ENCODE measurements at regions not wholly inside any gene's neighbourhood (a gene's known extent, or its start where the extent isn't known, plus 50 kb on each side); places are given as distances from the start of the nearest gene placed in this dataset.

- H4K8ac ChIP-seq (ENCODE audit: low read depth in 2 of 2, low read length in 2 of 2) = no peak overlapping the region
- H3K27ac ChIP-seq (ENCODE audit: insufficient read depth, low read length) = no peak overlapping the region
- in situ Hi-C loops (cut with MboI; ENCODE audit: low sequenced_read_pairs) = no loop called here
- H3K23ac ChIP-seq (ENCODE audit: low read depth, low read length) = no peak overlapping the region
- ATAC-seq (ENCODE audit: low read depth) (no peak), DNase-seq (no peak)
- no peak overlapping the region for H2AFZ ChIP-seq (replicated peaks; ENCODE audit: low read length, poor library complexity)
- no peaks in the 10 kb centered on the region for H4K20me1 ChIP-seq (ENCODE audit: insufficient read depth, low read length)
- no peak overlapping the region for H2BK15ac ChIP-seq (ENCODE audit: low read depth, low read length)
- H3K56ac ChIP-seq (ENCODE audit: extremely low read depth, insufficient read depth, low read length) = no peak overlapping the region
- BruUV-seq (replicated peaks) = no TSS peak
- H3K9me3 ChIP-seq (ENCODE audit: control insufficient read depth, insufficient read depth, low read length) = no peaks in the 10 kb centered on the region
- no peak overlapping the region for H3K18ac ChIP-seq (ENCODE audit: low read depth, low read length)
- dilution Hi-C loops (cut with HindIII; ENCODE audit: low sequenced_read_pairs, unreplicated experiment) = no loop called here
- ChIA-PET CTCF (no interaction called here), POLR2A (ENCODE audit: unreplicated experiment) (no interaction called here)
- intact Hi-C loops (cut with micrococcal nuclease) = no loop called here
- no peak overlapping the region for H4K5ac ChIP-seq (ENCODE audit: low read depth, low read length)
- WGBS, 2 experiments (ENCODE audit: extremely low coverage in 2 of 2, insufficient read length in 1 of 2) = no CpG with 5 or more reads among the region's 2 CpGs
- no peaks in the 10 kb centered on the region for H3K79me1 ChIP-seq (ENCODE audit: low read depth in 1 of 2, low read length in 2 of 2)
- no peak overlapping the region for H2AK5ac ChIP-seq (ENCODE audit: low read depth, low read length)
- no peaks in the 10 kb centered on the region for H3K9me1 ChIP-seq (ENCODE audit: insufficient read depth, low read length)
- no peak overlapping the region for H2BK5ac ChIP-seq (ENCODE audit: low read depth, low read length, poor library complexity, severe bottlenecking)
- no peak overlapping the region for H3K4me2 ChIP-seq (ENCODE audit: low read depth, low read length)
- H2BK120ac ChIP-seq (ENCODE audit: low read depth, low read length) = no peak overlapping the region
- H3K14ac ChIP-seq (replicated peaks; ENCODE audit: low read depth, low read length) = no peak overlapping the region
- H3K4me3 ChIP-seq (ENCODE audit: insufficient read depth, low read depth, low read length) = no peak overlapping the region
- TF ChIP-seq USF2 (IDR thresholded peaks at IDR 0.05; ENCODE audit: low read depth, low read length) (no peak), MXI1 (IDR thresholded peaks at IDR 0.05; ENCODE audit: borderline replicate concordance, low read depth, low read length) (no peak), POLR2A (IDR thresholded peaks at IDR 0.05; ENCODE audit: low read depth, low read length) (no peak), NFE2L2 (IDR thresholded peaks at IDR 0.05; ENCODE audit: low read depth, low read length) (no peak), BHLHE40 (IDR thresholded peaks at IDR 0.05; ENCODE audit: low read depth, low read length) (no peak), ELK1 (IDR thresholded peaks at IDR 0.05; ENCODE audit: borderline replicate concordance, low read depth, low read length) (no peak), MAZ (IDR thresholded peaks at IDR 0.05; ENCODE audit: borderline replicate concordance, low read depth, low read length) (no peak), CTCF (conservative IDR thresholded peaks at IDR 0.05; ENCODE audit: low read depth, low read length) (no peak), RCOR1 (IDR thresholded peaks at IDR 0.05; ENCODE audit: insufficient replicate concordance, low read length) (no peak), FOS (IDR thresholded peaks at IDR 0.05; ENCODE audit: low read depth, low read length) (no peak), CHD1 (IDR thresholded peaks at IDR 0.05; ENCODE audit: low read depth, low read length) (no peak), CEBPB (IDR thresholded peaks at IDR 0.05; ENCODE audit: low read depth, low read length) (no peak)
- no peak overlapping the region for H2AK9ac ChIP-seq (replicated peaks; ENCODE audit: low read depth, low read length, poor library complexity)
- no peak overlapping the region for H2BK20ac ChIP-seq (ENCODE audit: low read depth, low read length)
- no peaks in the 10 kb centered on the region for H3K36me3 ChIP-seq (ENCODE audit: control insufficient read depth, insufficient read depth, low read length)
- no peaks in the 10 kb centered on the region for H3K27me3 ChIP-seq (ENCODE audit: control insufficient read depth, insufficient read depth, low read length)
- H3K4ac ChIP-seq (ENCODE audit: low read depth, low read length) = no peak overlapping the region
- H3K4me1 ChIP-seq (ENCODE audit: control insufficient read depth, insufficient read depth, low read length) = no peaks in the 10 kb centered on the region
- H3K9ac ChIP-seq (ENCODE audit: low read depth, low read length) = no peak overlapping the region
- H4K91ac ChIP-seq (ENCODE audit: insufficient read depth, low read depth, low read length) = no peak overlapping the region
Measured at GRCh38 chr21:15264084-15264665, 199.4 kb upstream of the NRIP1 start.

Data from IMR-90 (cell line).